Lower lobe of right lung (tissue), 2 donors: ENCODE measurements at regions not wholly inside any gene's neighbourhood (a gene's known extent, or its start where the extent isn't known, plus 50 kb on each side); places are given as distances from the start of the nearest gene placed in this dataset.

Source experiments
- ATAC-seq, 2 donors: fragments of 200-7000 bp; cut with Tn5 transposase; one replicate each; pipeline ENCODE4 v1.9.1; 2020 to 2022; ENCODE audit warnings: mild to moderate bottlenecking in 2 of 2, moderate library complexity in 2 of 2
- DNase-seq: peaks from one replicate; pipeline ENCODE4 v3.0.0-alpha.2; 2020
- H3K27ac ChIP-seq: fragments of 200-600 bp; one replicate; pipeline ENCODE4 v1.8.0; 2022
- H3K27me3 ChIP-seq: fragments of 200-600 bp; one replicate; pipeline ENCODE4 v1.8.0; 2022; ENCODE audit warnings: low read depth
- H3K36me3 ChIP-seq: fragments of 200-600 bp; one replicate; pipeline ENCODE4 v1.8.0; 2022; ENCODE audit warnings: mild to moderate bottlenecking
- H3K4me1 ChIP-seq: fragments of 200-600 bp; one replicate; pipeline ENCODE4 v1.8.0; 2022
- H3K4me3 ChIP-seq: fragments of 200-600 bp; one replicate; pipeline ENCODE4 v1.8.0; 2022; ENCODE audit warnings: mild to moderate bottlenecking
- H3K9me3 ChIP-seq: fragments of 200-600 bp; one replicate; pipeline ENCODE4 v1.8.0; 2022
- intact Hi-C: fragments of 100-400 bp; cut with DNase I; formaldehyde crosslinking; loops from one replicate; pipeline ENCODE4 v1.11.0; 2022
- TF ChIP-seq, protein P1 (sequence below): fragments of 200-600 bp; IDR thresholded peaks from one replicate; pipeline ENCODE4 v1.8.0; 2022; ENCODE audit warnings: antibody characterized with exemption, mild to moderate bottlenecking
- donor health status: DM: no; HTN: yes; CAD: no; lungs with severe emphysema.

DNA sequence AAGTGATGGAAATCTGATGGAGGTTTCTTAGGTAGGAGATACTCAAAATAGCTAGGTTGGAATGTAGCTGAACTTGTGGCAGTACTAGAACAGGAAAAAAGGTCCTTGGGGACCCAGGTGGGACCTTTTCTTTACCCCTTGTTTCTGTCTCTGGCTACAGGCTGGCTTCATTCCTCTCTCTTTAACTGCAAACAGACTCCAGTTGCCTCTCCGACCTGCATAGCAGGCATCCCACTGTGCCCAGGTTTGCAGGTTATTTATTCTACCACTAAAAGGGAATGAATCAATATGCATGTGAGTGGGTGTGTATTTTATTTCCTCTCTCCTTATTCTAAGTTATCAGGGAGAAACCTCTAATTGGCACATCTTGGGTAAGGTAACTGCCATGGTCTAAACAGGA, 758.1 kb downstream of the MED13L start:
- DNase-seq, result no peak
- Histone ChIP-seq H3K27me3 (no peaks in the 10 kb centered on the region), H3K36me3 (no peaks in the 10 kb centered on the region), H3K4me3 (no peak overlapping the region), H3K27ac (no peak overlapping the region), H3K4me1 (no peaks in the 10 kb centered on the region), H3K9me3 (peaks cover 9% of the 10 kb centered on the region)
- TF ChIP-seq, protein P1, sequence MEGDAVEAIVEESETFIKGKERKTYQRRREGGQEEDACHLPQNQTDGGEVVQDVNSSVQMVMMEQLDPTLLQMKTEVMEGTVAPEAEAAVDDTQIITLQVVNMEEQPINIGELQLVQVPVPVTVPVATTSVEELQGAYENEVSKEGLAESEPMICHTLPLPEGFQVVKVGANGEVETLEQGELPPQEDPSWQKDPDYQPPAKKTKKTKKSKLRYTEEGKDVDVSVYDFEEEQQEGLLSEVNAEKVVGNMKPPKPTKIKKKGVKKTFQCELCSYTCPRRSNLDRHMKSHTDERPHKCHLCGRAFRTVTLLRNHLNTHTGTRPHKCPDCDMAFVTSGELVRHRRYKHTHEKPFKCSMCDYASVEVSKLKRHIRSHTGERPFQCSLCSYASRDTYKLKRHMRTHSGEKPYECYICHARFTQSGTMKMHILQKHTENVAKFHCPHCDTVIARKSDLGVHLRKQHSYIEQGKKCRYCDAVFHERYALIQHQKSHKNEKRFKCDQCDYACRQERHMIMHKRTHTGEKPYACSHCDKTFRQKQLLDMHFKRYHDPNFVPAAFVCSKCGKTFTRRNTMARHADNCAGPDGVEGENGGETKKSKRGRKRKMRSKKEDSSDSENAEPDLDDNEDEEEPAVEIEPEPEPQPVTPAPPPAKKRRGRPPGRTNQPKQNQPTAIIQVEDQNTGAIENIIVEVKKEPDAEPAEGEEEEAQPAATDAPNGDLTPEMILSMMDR, result no peak
- intact Hi-C loops, result no loop called here
- ATAC-seq, result no peak

DNA sequence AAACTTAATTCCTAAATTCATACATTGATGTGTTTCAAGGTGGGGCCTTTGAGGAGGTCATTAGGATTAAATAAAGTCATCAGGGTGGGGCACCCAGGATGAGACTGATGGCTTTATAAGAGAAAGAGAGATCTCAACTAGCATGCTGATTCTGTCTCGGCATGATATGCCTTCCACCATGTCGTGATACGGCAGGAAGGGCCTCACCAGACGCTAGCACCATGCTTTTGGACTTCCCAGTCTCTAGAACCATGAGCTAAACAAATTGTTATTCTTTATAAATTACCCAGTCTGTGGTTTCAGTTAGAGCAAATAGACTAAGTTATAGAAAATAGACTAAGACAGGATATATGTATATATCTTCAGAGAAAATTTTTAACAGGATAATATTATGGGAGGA, 759.6 kb downstream of the MED13L start:
- DNase-seq, result no peak
- TF ChIP-seq, protein P1, result no peak
- intact Hi-C loops, result no loop called here
- Histone ChIP-seq H3K4me3 (no peak overlapping the region), H3K36me3 (no peaks in the 10 kb centered on the region), H3K27ac (no peak overlapping the region), H3K4me1 (no peaks in the 10 kb centered on the region), H3K27me3 (no peaks in the 10 kb centered on the region), H3K9me3 (peaks cover 16% of the 10 kb centered on the region)
- no peak for ATAC-seq

DNA sequence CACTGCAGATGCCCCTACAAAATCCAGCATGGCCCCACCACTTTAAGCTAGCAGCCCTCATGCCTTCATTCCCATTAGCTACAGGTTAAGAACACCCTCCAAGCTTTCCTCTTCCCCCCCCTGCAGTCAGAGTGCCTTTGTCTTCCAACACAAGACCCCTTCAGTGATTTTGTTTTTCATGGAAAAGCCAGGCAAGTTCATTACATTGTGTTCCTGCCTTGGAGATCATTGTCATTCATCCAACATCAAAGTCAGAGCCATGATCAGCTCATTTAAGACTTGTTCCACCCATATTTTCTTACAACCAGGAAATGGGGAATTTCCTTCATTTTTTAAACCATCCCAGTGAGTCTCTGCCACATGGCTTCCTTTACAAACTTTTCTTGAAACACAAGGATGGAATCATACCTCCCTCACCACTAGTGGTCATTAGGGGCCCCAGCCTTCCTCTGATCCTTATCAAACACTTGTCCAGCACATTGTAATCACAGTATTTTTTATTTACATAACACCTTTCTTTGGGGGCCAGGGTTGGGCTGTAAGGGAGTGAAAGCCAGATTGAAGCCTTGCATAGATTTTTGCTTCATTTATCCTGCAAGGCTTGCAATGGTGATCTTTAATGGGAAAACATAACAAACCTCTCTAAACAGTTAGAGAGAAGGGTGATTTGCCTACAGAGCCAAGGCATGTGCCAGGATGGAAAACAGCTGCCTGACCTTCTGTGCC, 765.3 kb downstream of the MED13L start:
- Histone ChIP-seq H3K36me3 (no peaks in the 10 kb centered on the region), H3K27me3 (no peaks in the 10 kb centered on the region), H3K9me3 (peaks cover 10% of the 10 kb centered on the region), H3K4me1 (no peaks in the 10 kb centered on the region), H3K27ac (no peak overlapping the region), H3K4me3 (no peak overlapping the region)
- intact Hi-C loops, result no loop called here
- no peak for DNase-seq
- TF ChIP-seq, protein P1, result no peak
- no peak for ATAC-seq

- ATAC-seq (no peak), DNase-seq (no peak)
- TF ChIP-seq, protein P1, result no peak
- Histone ChIP-seq H3K36me3 (no peaks in the 10 kb centered on the region), H3K9me3 (peaks cover 10% of the 10 kb centered on the region), H3K4me3 (no peak overlapping the region), H3K4me1 (no peaks in the 10 kb centered on the region), H3K27me3 (no peaks in the 10 kb centered on the region), H3K27ac (no peak overlapping the region)
- intact Hi-C loops, result no loop called here
Measured at GRCh38 chr12:115511305-115511704, 766.2 kb downstream of the MED13L start.

DNA sequence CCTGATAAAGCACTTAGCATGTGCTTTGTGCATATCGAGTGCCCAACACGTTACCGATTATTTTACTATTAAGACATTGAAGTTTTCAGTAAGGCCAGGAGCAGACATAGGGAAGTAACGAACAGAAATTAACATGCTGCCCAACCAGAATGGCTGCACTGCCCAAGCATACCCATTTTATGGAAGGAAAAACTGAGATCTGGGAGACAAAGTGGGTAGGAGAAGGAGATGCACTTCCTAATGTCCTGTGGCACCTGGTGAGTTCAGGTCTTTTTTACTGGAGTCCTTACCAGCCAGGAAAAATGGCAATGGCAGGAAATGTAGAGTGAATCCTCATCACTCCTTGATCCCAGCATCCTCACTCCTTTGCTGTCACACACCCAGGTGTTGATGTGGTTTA, 768.5 kb downstream of the MED13L start:
- Histone ChIP-seq H3K4me1 (peaks cover 11% of the 10 kb centered on the region), H3K9me3 (peaks cover 10% of the 10 kb centered on the region), H3K27ac (no peak overlapping the region), H3K4me3 (no peak overlapping the region), H3K36me3 (no peaks in the 10 kb centered on the region), H3K27me3 (no peaks in the 10 kb centered on the region)
- DNase-seq (no peak), ATAC-seq (no peak)
- intact Hi-C loops, result no loop called here
- TF ChIP-seq, protein P1, result no peak
